IMR-90 (cell line): ENCODE measurements at regions not wholly inside any gene's neighbourhood (a gene's known extent, or its start where the extent isn't known, plus 50 kb on each side); places are given as distances from the start of the nearest gene placed in this dataset.

Experiments used
- ATAC-seq: fragments of 200-7000 bp; cut with Tn5 transposase; 2 replicates; pipeline ENCODE4 v1.9.1; 2020; ENCODE audit warnings: low read depth, mild to moderate bottlenecking, moderate library complexity
- BruUV-seq: library from RNA; stranded (reverse); fragments of 400-500 nt; replicated peaks from 2 replicates; lab custom pipeline; 2021; lab: Mats Ljungman, UMichigan
- CTCF ChIA-PET: fragments of 300-600 bp; formaldehyde crosslinking; extraction: SDS; loops from one replicate; lab custom pipeline; 2021; ENCODE audit warnings: antibody characterized with exemption; lab: Yijun Ruan, JAX
- POLR2A ChIA-PET: fragments of 300-600 bp; sonication (Branson Sonifier 250); formaldehyde crosslinking; loops from one replicate; lab custom pipeline; 2022; ENCODE audit warnings: antibody characterized with exemption; ENCODE audit not compliant: unreplicated experiment; lab: Charles Lee
- DNase-seq: peaks from one replicate; pipeline ENCODE4 v3.0.0; 2013
- H2AFZ ChIP-seq: replicated peaks from 2 replicates; pipeline ENCODE3; 2013; ENCODE audit warnings: low read length, mild to moderate bottlenecking; ENCODE audit not compliant: poor library complexity
- H2AK5ac ChIP-seq: 2 replicates; pipeline ENCODE4 v1.6.1; 2013; ENCODE audit warnings: low read depth, low read length, inconsistent platforms
- H2AK9ac ChIP-seq: replicated peaks from 2 replicates; pipeline ENCODE3; 2013; ENCODE audit warnings: mild to moderate bottlenecking, low read depth, low read length, moderate library complexity; ENCODE audit not compliant: poor library complexity
- H2BK120ac ChIP-seq: 2 replicates; pipeline ENCODE4 v1.6.1; 2013; ENCODE audit warnings: low read depth, low read length, inconsistent platforms
- H2BK15ac ChIP-seq: 3 replicates; pipeline ENCODE4 v1.6.1; 2013; ENCODE audit warnings: low read depth, low read length, inconsistent platforms
- H2BK20ac ChIP-seq: 2 replicates; pipeline ENCODE4 v1.6.1; 2013; ENCODE audit warnings: low read depth, mild to moderate bottlenecking, inconsistent platforms, low read length, moderate library complexity
- H2BK5ac ChIP-seq: 2 replicates; pipeline ENCODE4 v1.6.1; 2013; ENCODE audit warnings: mild to moderate bottlenecking, low read depth, low read length, inconsistent platforms; ENCODE audit not compliant: poor library complexity, severe bottlenecking
- H3K14ac ChIP-seq: replicated peaks from 2 replicates; pipeline ENCODE4 v1.6.1; 2013; ENCODE audit warnings: low read depth, low read length, inconsistent platforms
- H3K18ac ChIP-seq: 2 replicates; pipeline ENCODE4 v1.6.1; 2013; ENCODE audit warnings: low read depth, low read length, control low read depth
- H3K23ac ChIP-seq: 2 replicates; pipeline ENCODE4 v1.6.1; 2013; ENCODE audit warnings: low read depth, low read length, inconsistent platforms
- H3K27ac ChIP-seq: 2 replicates; pipeline ENCODE4 v1.5.1; 2013; ENCODE audit warnings: mild to moderate bottlenecking, control low read depth, low read length; ENCODE audit not compliant: insufficient read depth
- H3K27me3 ChIP-seq: 2 replicates; pipeline ENCODE4 v1.6.1; 2013; ENCODE audit warnings: low read length; ENCODE audit not compliant: control insufficient read depth, insufficient read depth
- H3K36me3 ChIP-seq: 2 replicates; pipeline ENCODE4 v1.6.1; 2013; ENCODE audit warnings: low read length, mixed read lengths; ENCODE audit not compliant: control insufficient read depth, insufficient read depth
- H3K4ac ChIP-seq: 2 replicates; pipeline ENCODE4 v1.6.1; 2013; ENCODE audit warnings: low read depth, low read length, inconsistent platforms
- H3K4me1 ChIP-seq: 2 replicates; pipeline ENCODE4 v1.6.1; 2013; ENCODE audit warnings: low read length, mixed read lengths; ENCODE audit not compliant: control insufficient read depth, insufficient read depth
- H3K4me2 ChIP-seq: 2 replicates; pipeline ENCODE4 v1.6.1; 2013; ENCODE audit warnings: low read depth, mild to moderate bottlenecking, control low read depth, low read length, moderate library complexity
- H3K4me3 ChIP-seq: 2 replicates; pipeline ENCODE4 v1.5.1; 2013; ENCODE audit warnings: low read depth, mild to moderate bottlenecking, control low read depth, low read length, moderate library complexity; ENCODE audit not compliant: insufficient read depth
- H3K56ac ChIP-seq: 2 replicates; pipeline ENCODE4 v1.6.1; 2013; ENCODE audit warnings: low read length, inconsistent platforms; ENCODE audit not compliant: insufficient read depth; ENCODE audit errors: extremely low read depth
- H3K79me1 ChIP-seq, 2 experiments: 2 replicates each; pipeline ENCODE4 v1.6.1; 2013; ENCODE audit warnings: low read length in 2 of 2, inconsistent platforms in 1 of 2, low read depth in 1 of 2
- H3K9ac ChIP-seq: 2 replicates; pipeline ENCODE4 v1.6.1; 2013; ENCODE audit warnings: low read depth, low read length, control low read depth
- H3K9me1 ChIP-seq: 2 replicates; pipeline ENCODE4 v1.6.1; 2013; ENCODE audit warnings: low read length, inconsistent platforms; ENCODE audit not compliant: insufficient read depth
- H3K9me3 ChIP-seq: 2 replicates; pipeline ENCODE4 v1.6.1; 2013; ENCODE audit warnings: low read length; ENCODE audit not compliant: control insufficient read depth, insufficient read depth
- H4K20me1 ChIP-seq: 2 replicates; pipeline ENCODE4 v1.6.1; 2013; ENCODE audit warnings: low read length, inconsistent platforms; ENCODE audit not compliant: insufficient read depth
- H4K5ac ChIP-seq: 2 replicates; pipeline ENCODE4 v1.6.1; 2013; ENCODE audit warnings: mild to moderate bottlenecking, low read depth, low read length, control low read depth
- H4K8ac ChIP-seq, 2 experiments: 2 replicates each; pipeline ENCODE4 v1.6.1; 2013; ENCODE audit warnings: low read depth in 2 of 2, low read length in 2 of 2, control low read depth in 1 of 2, inconsistent platforms in 1 of 2
- H4K91ac ChIP-seq: 2 replicates; pipeline ENCODE4 v1.6.1; 2013; ENCODE audit warnings: low read depth, low read length, inconsistent platforms; ENCODE audit not compliant: insufficient read depth
- BHLHE40 ChIP-seq: fragments of 150-350 bp; IDR thresholded peaks from 2 replicates; pipeline ENCODE4 v1.6.1; 2016; ENCODE audit warnings: mild to moderate bottlenecking, low read depth, low read length
- ELK1 ChIP-seq: fragments of 150-350 bp; IDR thresholded peaks from 2 replicates; pipeline ENCODE4 v1.6.1; 2016; ENCODE audit warnings: low read depth, mild to moderate bottlenecking, low read length, moderate library complexity, borderline replicate concordance
- MAFK ChIP-seq: IDR thresholded peaks from 2 replicates; pipeline ENCODE4 v1.6.1; 2012; ENCODE audit warnings: low read depth, low read length, improper control_type of control experiment
- MAZ ChIP-seq: IDR thresholded peaks from 2 replicates; pipeline ENCODE4 v1.6.1; 2012; ENCODE audit warnings: low read depth, mild to moderate bottlenecking, low read length, improper control_type of control experiment, moderate library complexity, borderline replicate concordance
- MXI1 ChIP-seq: IDR thresholded peaks from 2 replicates; pipeline ENCODE4 v1.6.1; 2012; ENCODE audit warnings: low read depth, mild to moderate bottlenecking, low read length, moderate library complexity, borderline replicate concordance
- POLR2A ChIP-seq: IDR thresholded peaks from 2 replicates; pipeline ENCODE4 v1.6.1; 2012; ENCODE audit warnings: mild to moderate bottlenecking, low read depth, low read length
- RAD21 ChIP-seq: IDR thresholded peaks from 2 replicates; pipeline ENCODE4 v1.6.1; 2012; ENCODE audit warnings: low read length, improper control_type of control experiment
- RFX5 ChIP-seq: IDR thresholded peaks from 2 replicates; pipeline ENCODE4 v1.8.0; 2012; ENCODE audit warnings: low read depth, mild to moderate bottlenecking, low read length, moderate library complexity
- SMC3 ChIP-seq: fragments of 150-350 bp; IDR thresholded peaks from 2 replicates; pipeline ENCODE4 v1.6.1; 2016; ENCODE audit warnings: low read depth, mild to moderate bottlenecking, antibody characterized with exemption, low read length, moderate library complexity
- USF2 ChIP-seq: fragments of 150-350 bp; IDR thresholded peaks from 2 replicates; pipeline ENCODE4 v1.6.1; 2017; ENCODE audit warnings: mild to moderate bottlenecking, antibody characterized with exemption, low read length, low read depth
- WGBS, 2 experiments: methylation state at CpG; one replicate each; pipeline versions ENCODE4 v1.1.5 to v1.1.7; 2013; ENCODE audit warnings: missing lambda C conversion rate in 2 of 2; ENCODE audit not compliant: insufficient read length in 1 of 2; ENCODE audit errors: extremely low coverage in 2 of 2; 5-methylcytosine and 5-hydroxymethylcytosine counted together
- dilution Hi-C: fragments of 300-500 bp; cut with HindIII; formaldehyde crosslinking; loops from one replicate; pipeline ENCODE4 v1.14.3; 2018; ENCODE audit warnings: low sequenced_read_pairs; ENCODE audit not compliant: unreplicated experiment
- in situ Hi-C: fragments of 300-500 bp; cut with MboI; formaldehyde crosslinking; loops from 3 replicates; pipeline ENCODE4 v1.14.3; 2019; ENCODE audit warnings: low sequenced_read_pairs, inconsistent platforms, mixed read lengths
- intact Hi-C: fragments of 100-400 bp; cut with micrococcal nuclease; formaldehyde crosslinking; loops from 2 replicates; pipeline ENCODE4 v1.10.0; 2022

GRCh38 chr3:68062926-68063325 is 408.5 kb upstream of the SUCLG2 start:
- Histone ChIP-seq H2AK5ac (no peak overlapping the region), H3K4me3 (no peak overlapping the region), H3K27me3 (no peaks in the 10 kb centered on the region), H4K8ac (no peak overlapping the region), H3K9me1 (no peaks in the 10 kb centered on the region), H2AFZ (no peak overlapping the region), H3K56ac (no peak overlapping the region), H3K4me1 (no peaks in the 10 kb centered on the region), H3K23ac (no peak overlapping the region), H3K14ac (no peak overlapping the region), H2AK9ac (no peak overlapping the region), H3K4ac (no peak overlapping the region), H2BK15ac (no peak overlapping the region), H4K5ac (no peak overlapping the region), H4K91ac (no peak overlapping the region), H2BK5ac (no peak overlapping the region), H3K9ac (no peak overlapping the region), H3K9me3 (no peaks in the 10 kb centered on the region), H4K20me1 (no peaks in the 10 kb centered on the region), H3K4me2 (no peak overlapping the region), H3K79me1 (no peaks in the 10 kb centered on the region), H3K36me3 (no peaks in the 10 kb centered on the region), H2BK20ac (no peak overlapping the region), H3K27ac (no peak overlapping the region), H2BK120ac (no peak overlapping the region), H3K18ac (no peak overlapping the region)
- in situ Hi-C loops: no loop called here
- ATAC-seq: no peak
- ChIA-PET CTCF (no interaction called here), POLR2A (no interaction called here)
- intact Hi-C loops: no loop called here
- TF ChIP-seq RAD21 (no peak), USF2 (no peak), BHLHE40 (no peak), SMC3 (no peak), ELK1 (no peak), MAZ (no peak), POLR2A (no peak), MXI1 (no peak), RFX5 (no peak), MAFK (no peak)
- dilution Hi-C loops: no loop called here
- no peak for DNase-seq
- BruUV-seq: no TSS peak
- 80% methylated on average over 1 of the region's 5 CpGs; no CpG with 5 or more reads in 1 of the 2 experiments for WGBS, 2 experiments
